B cell (primary cell): ENCODE measurements at regions not wholly inside any gene's neighbourhood (a gene's known extent, or its start where the extent isn't known, plus 50 kb on each side); places are given as distances from the start of the nearest gene placed in this dataset.

Source experiments
- EZH2 ChIP-seq: IDR thresholded peaks from 2 replicates; pipeline ENCODE4 v1.6.1; 2012; ENCODE audit warnings: borderline replicate concordance, low read depth, mild to moderate bottlenecking, moderate library complexity, low read length; ENCODE audit not compliant: insufficient read depth, poor library complexity, severe bottlenecking
- TF ChIP-seq, protein P1 (sequence below): fragments of 200-600 bp; IDR thresholded peaks from one replicate; pipeline ENCODE4 v1.8.0; 2022; ENCODE audit warnings: antibody characterized with exemption, mild to moderate bottlenecking

GRCh38 chr7:12069757-12070156 is 141.3 kb upstream of the TMEM106B start:
- TF ChIP-seq, protein P1, sequence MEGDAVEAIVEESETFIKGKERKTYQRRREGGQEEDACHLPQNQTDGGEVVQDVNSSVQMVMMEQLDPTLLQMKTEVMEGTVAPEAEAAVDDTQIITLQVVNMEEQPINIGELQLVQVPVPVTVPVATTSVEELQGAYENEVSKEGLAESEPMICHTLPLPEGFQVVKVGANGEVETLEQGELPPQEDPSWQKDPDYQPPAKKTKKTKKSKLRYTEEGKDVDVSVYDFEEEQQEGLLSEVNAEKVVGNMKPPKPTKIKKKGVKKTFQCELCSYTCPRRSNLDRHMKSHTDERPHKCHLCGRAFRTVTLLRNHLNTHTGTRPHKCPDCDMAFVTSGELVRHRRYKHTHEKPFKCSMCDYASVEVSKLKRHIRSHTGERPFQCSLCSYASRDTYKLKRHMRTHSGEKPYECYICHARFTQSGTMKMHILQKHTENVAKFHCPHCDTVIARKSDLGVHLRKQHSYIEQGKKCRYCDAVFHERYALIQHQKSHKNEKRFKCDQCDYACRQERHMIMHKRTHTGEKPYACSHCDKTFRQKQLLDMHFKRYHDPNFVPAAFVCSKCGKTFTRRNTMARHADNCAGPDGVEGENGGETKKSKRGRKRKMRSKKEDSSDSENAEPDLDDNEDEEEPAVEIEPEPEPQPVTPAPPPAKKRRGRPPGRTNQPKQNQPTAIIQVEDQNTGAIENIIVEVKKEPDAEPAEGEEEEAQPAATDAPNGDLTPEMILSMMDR: no peak
- no peak for TF ChIP-seq EZH2
